Activated CD4-positive, alpha-beta T cell treated with anti-CD3 and anti-CD28 coated beads, Interleukin-2, amount 50 U/mL, for 1 hour (primary cell): ENCODE measurements at regions not wholly inside any gene's neighbourhood (a gene's known extent, or its start where the extent isn't known, plus 50 kb on each side); places are given as distances from the start of the nearest gene placed in this dataset.

Experiments
- DNase-seq: peaks from one replicate; pipeline ENCODE4 v3.0.0-alpha.2; 2020

DNA sequence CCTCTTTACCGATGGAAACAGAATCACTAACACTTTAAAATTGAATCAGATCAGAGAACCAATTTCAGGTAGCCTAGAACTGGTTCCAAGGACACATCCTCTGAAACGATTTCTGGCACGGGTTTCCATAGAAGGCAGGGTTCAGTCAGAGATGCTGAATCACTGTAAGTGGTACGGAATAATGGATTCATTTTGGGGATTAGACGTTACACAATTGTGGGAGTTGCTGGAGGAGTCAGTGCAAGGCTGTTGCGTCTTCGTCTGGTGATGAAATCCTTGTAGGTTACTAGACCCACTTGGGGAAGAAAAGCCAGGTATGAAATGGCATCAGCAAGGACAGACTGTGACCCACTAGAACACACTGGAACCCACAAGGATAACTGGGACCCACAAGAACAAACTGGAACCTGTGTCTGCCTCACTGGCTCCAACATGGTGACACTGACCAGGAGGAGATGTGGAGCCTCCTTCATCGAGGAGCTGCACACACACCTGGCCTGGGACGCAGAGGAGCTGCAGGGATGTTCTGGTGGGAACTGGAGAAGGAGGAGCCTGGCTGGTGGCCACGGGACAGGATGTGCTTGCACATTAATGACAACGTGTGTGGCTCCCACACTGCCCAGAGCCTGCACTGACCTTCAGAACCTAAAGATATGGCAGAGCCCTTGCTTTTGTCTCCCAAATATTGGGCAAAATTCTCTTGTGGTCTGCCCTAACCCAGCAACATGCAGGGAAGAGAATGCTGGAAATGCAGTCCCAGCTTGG lies 105.1 kb downstream of the TRAPPC11 start:
- no peak for DNase-seq

DNA sequence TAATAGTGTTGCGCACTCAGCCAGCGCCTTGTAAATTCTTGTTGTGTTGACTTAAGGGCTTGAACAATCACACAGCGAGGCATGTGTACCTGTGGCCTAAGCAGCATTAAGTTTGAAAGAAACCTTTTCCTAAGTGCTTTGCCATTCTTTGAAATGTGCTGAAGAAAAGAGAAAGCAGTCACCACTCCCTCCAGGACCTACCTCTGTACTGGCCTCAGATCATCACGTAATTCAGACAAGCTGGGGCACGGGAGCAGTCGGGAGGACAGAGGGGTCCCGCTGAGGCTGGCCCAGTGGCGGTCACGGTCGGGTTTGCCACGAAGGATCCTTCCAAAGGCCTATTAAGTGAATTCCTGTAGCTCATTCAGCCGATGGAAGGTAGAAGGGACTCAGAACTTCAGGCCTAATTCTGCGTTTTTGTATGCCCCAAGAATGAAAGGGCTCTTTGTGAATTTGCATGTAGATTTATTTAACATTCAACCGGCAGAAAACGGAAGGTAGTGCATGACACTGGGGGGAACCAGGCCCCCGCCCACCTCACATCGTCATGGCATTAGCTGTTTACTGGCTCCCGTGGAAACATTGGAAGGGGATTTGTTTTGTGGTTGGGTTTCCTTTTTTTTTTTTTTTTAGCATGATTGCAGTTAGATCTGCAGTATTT lies 106.3 kb downstream of the TRAPPC11 start:
- DNase-seq: no peak

DNA sequence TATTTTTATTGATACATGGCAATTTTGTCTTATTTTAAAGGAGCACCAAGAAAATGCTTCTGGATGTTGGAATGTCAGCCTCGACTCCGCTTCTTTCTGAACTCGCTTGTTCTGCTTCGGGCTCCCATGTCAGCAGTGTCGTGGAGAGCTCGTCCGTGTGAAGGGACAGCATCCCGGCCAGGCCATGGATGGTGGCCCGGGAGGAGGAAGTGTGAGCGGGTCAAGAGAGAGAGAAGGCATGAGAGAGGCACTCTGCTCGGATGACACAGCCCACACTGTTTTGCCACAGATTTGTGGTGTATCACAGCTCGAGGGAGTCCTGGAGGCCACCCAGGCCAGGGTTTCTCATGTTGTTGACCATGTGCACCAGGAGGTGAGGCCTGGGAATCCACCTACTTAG lies 107.0 kb downstream of the TRAPPC11 start:
- DNase-seq: no peak

DNA sequence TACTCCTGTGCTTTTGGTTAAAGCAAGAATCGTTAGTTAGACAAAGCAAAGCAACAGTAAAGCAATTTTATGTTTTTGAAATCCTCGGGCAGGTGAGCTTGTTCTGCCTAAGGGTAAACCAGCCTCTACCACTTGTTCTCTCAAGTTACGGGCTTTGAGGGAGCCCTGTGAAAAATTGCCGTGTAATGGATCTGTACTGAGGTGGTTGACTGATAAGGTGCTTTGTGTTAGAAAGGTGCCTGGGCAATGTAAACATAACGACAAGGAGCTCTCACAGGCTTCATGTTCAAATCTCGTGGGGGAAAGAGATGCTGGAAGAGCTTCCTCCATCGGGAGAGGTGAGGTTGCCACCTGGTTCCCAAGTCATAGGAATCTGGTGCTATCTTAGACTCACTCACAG lies 111.8 kb downstream of the TRAPPC11 start:
- DNase-seq: no peak

DNA sequence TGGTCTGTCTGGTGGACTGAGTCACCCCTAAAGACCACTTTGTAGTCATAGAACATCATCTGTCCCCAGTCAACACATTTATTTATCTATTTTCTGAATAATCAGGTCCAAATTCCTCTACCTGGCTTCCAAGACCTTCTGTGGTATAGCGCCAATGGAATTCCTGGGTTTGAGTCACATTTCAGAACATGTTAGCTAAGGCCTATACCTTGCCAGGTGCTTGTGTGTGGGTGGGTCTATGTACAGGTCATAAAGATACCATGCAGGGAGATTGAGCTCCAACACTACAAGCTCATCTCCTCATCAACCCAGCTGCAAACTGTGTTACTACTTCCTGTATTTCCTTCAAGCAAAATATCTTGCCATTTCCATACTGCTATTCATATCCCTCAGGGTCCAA lies 113.3 kb downstream of the TRAPPC11 start:
- DNase-seq: no peak

DNA sequence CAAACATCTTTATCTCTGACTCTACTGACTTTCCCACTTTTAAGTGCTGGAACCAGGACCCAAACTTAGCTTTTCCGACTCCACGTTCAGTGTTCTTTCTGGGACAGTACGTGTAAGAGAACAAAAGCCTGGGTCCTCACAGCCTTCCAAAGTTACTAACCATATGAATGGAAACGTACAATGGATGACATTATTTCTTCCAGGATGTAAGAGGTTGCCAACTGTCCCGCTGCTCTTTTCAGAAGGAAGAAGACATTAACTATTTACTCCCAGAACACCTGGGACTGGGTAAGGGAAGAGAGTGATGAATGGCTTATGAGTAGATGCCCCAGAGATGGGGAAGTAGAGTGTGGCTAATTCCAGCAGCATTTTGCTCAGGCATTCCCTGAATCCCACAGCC lies 114.7 kb downstream of the TRAPPC11 start:
- DNase-seq: no peak

DNA sequence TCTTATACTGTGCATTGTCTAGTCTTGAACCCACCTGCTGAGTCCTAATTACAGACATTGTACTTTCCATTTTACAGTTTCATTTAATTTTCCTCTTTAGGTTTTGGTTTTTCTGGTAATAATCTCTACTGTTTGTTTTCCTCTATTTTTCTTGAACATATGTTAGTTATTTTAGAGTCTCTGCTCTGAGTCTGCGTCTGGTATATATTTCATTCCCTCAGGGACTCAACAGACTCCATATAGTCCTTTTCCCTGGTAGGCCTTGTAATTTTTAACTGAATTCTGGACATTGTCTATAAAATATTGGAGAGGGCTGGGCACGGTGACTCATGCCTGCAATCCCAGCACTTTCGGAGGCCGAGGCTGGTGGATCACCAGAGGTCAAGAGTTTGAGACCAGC lies 121.8 kb upstream of the STOX2 start:
- no peak for DNase-seq

DNA sequence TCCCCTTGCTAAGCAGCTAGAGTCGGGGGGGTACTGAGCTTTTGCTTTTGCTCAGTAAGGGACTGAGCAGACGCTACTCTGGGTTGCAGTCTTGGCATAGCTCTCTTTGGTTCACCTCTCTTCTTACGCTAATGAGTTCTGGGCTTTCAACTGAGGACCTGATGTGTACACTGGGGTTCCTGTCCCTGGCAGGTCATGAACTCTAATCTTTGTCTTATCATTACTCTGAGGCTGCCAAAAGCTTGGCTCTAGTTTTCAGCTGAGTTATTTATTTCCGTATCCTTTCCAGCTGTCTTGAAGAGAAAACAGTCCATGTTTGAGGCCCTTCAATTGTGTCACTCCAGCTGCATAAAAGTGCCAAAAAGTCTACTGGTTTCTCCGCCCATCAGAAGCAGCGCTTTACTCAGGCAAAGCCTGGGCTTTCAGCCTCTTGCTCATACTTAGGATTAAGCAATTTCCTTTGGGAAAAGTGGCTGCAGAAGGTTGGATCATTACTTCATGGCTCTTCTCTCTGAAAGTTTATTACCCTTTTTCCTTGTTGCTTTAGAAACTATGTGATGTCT lies 121.0 kb upstream of the STOX2 start:
- DNase-seq: no peak

DNA sequence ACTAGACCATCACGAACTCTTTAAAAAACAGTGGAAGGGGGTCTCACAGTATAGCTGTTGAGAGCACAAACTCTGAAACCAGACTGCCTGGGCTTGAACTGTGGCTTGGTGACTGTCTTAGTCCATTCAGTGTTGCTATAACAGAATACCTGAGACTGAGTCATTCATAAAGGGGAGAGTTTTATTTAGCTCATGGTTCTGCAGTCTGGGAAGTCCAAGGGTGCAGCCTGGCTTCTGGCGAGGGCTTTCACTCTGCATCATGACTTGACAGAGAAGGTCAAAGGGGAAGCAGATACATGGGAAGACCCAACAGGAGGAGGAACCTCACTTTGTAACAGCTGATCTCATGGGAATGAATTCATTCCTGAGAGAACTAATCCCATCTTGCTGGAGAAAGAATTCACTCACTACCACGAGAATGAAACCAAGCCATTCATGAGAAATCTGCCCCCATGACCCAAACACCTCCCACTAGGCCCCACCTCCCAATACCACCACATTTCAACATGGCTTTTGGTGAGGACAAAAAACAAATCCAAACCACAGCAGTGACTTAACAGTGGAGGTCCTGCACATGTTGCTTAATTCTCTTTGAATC lies 116.7 kb upstream of the STOX2 start:
- DNase-seq: no peak

DNA sequence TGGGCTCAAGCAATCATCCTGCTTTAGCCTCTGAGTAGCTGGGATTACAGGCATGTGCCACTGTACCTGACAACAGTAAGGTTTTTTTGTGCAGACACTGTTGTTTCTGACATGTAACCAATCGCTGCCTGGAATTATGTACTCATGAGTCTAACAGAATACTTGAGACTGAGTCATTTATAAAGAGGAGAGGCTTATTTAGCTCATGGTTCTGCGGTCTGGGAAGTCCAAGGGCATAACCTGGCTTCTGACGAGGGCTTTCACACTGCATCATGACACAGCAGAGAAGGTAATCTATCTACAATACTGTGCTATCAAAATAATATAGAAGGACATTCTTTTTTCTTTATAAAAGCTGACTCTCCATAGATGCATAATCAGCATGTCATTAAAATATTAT lies 115.5 kb upstream of the STOX2 start:
- DNase-seq: no peak

DNA sequence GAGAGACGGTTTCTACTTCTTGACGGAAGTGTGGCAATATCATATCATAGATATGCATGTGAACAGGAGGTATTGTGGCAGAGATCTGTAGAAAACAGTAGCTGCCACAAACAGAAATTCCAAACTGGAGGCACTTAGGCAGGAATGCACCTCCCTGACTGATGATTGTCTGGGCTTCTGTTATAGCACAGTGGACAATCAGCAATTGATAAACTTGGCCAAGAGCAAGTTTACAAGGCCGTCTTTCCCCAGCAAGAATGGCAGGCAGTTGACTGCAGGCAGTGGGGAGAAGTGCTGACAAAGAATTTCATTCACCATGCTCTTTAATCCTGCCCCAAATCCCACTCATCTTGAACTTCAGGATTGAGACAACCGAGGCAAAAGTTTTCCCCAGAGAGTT lies 114.4 kb upstream of the STOX2 start:
- no peak for DNase-seq

DNA sequence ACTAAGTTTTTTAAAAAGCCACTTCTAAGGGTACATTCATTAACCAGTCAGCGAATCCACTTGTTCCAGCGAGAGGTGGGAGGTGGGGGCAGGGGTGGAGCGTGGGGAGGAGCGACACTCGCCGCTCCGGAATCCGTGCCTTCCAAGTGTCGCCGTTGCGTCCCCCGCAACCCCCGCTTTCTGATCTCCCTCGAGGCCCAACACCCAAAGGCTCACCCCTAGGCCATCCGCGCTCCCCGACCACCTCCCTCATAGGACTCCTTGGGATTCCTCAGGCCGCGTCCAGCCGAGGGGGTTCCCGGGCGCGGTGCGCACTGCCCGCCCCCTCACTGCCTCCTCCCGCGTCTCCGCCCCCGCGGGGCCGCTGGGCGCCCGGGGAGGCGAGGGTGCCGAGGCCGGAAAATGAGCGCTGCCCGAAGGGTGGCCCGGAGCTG lies 108.1 kb upstream of the STOX2 start:
- no peak for DNase-seq

DNA sequence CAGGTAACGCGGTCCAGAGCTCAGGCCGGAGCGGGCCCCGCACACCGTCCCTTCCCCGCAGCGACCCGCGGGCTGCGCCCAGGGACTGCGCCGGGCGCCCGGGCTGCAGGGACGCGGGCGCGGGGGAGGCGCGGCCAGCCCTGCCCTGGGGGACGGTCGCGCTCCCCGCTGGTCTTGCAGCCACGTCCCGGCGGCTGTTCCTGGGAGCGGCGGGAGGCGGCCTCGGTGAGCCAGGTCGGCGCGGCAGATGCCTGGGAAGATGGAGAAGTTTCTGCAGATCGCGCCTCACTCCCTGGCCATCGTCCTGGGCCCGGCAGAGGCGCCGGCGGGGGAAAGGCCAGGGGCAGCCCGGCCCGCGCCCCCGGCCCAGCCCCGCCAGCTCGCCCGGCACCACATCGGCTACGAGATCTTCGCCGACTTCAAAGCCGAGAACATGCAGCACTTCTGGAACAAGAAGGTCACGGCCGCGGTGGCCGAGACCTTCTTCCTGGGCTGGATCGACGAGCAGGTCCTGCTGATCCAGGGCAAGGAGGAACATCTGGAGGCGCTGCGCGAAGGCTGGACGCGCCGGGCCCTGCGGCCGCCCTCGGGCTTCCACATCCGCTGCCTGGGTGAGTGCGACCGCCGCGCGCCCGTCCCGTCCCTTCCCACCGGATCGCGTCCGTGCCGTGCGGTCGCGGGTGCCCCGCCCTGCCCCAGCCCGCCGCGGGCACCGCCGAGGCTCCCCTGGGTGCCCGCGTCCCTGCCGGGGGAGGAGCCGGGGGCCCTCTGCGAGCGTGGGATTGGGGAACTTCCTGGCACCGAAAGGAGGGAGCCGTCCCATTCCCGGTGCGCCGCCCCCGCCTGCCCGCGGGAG lies 107.4 kb upstream of the STOX2 start:
- no peak for DNase-seq

DNA sequence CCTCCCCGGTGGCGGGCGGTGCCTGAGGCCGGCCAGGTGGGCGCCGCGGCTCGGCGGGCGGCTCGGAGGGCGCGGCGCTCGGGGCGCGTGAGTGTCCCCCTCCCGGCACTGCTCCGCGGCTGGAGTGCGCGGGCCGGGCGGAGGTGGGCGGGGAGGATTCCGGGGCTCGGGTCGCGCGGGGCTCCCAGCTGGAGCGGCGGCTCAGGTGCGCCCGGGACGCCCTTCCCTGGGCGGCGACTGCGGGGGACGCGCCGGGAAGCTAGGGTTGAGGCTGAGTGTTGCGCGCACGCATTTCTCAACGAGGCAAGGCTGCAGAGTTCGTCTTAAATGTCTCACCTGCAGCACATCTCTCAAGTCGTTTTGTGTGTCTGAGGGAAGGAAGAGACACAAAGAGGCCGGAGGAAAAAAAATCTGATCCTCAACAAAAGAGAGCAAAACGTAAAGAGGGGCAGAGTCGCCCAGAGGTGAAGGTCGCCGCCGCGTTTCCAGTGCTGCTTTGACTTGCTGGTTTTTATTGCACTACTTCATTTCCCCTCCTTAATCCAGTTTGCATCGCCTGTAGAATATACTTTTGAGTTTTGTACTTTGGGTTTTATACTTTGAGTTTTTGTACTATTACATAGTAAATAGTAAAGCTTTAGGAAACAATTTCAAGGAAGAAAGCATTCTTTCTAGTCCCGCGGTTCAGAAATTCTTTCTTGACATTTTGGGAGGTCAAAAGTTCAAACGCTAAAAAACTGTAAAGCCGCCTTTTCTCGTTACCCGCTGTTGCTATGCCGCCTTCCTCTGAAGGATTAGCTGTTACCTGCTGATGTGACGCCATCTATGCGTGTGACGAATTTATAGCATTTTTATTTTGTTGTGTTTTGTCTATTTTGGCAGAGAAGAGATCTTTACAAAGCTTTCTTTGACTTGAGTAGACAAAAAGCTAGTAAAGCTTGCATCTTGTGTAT lies 106.5 kb upstream of the STOX2 start:
- no peak for DNase-seq

DNA sequence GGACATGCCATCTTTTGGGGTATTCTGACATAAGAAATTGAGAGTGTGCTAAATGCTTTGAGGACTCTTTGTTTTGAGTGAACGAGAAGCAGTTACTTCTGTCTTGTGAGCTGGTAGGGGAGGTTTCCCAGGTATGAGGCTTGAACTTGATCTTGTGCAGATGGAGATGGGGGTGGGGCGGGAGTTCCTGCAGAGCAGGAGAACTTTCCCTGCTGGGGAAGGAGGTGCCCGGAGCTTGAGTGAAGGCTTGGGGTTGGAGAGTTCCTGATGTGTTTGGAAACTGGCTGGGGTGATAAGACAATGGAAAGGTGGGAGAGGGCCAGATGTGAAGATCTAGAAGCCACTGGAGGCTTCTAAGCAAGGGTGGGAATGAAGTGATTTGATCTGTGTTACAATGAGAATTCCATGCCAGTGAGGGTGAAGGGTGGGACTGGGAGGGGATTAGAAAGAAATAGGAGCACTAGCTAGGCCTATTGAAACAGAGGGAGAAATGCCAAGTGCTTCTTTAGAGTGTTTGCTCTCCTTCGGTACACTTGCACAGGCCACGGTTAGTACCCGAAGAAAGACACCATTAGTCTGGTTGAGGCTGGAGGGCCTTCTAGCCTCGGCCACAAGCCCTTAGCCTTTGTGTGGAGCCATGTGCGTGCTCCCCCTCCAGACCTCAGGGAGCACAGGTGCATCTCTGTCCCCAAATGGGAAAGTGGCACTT lies 103.5 kb upstream of the STOX2 start:
- DNase-seq: no peak

DNA sequence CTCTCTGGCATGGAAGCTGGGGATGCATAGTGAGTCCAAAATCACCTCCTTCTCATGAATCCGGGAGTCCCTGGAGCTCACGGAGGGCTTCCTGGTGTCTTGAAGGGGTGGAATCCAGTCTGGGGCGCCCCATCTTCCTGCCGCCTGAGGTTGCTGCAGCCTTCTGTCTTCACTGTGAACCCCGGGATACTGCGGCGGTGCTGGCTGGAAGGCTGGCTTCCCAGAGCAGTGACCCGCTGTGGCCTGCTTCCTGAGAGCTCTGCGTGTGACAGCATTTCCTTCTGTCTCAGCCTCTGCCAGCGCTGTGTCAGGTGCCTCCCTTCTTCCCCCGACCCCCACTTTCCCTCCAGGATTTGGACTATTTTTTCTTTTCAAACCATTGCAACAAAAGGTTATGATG lies 98.8 kb upstream of the STOX2 start:
- no peak for DNase-seq

DNA sequence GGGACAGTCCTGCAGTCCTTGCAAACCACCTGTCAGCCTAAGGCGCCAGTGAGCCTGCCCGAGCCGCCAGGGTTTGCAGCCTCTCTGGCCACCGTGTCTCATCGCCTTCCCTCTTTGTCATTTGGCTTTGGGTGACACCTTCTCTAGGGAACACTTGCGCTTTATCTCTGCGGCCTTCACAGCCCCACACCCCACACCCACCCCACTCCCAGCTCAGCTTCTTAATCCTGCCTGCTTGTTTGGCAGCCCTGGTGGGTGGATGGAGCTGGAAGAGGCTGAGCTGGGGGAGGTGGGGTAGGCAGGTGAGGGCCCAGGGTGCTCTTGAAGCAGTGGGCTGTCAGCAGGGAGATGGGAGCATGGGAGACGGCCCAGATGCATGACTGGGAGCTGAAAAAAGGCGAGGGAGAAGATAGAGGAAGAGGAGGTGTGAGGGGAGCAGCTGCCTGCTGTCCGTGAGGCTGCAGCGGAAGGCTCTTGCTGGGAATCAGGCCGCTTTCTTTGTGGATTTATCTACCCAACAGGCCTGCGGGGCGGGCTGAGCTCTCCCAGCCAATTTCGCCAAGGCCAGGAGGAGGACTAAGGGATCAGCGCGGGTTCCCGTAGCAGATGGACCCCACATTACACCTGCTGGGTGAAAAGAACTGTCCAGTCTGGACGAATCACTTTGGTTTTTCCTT lies 97.5 kb upstream of the STOX2 start:
- no peak for DNase-seq

DNA sequence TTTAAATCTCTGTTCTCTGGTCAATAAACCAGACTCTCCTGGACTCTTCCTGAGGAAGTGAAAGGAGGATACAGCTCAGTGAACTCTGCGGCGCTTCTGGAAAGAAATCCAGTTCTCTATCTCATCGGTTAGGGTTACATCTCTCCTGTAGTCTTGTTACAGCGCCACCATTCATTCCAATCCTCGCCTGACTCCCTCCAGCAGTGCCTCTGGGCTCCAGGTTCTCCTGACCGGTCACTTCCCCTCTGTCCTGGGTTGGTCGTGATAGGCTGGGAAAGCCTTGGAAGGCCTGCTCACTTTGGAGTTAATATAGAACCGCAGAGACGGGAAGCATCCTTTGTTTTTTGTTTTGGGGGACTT lies 97.0 kb upstream of the STOX2 start:
- no peak for DNase-seq

DNA sequence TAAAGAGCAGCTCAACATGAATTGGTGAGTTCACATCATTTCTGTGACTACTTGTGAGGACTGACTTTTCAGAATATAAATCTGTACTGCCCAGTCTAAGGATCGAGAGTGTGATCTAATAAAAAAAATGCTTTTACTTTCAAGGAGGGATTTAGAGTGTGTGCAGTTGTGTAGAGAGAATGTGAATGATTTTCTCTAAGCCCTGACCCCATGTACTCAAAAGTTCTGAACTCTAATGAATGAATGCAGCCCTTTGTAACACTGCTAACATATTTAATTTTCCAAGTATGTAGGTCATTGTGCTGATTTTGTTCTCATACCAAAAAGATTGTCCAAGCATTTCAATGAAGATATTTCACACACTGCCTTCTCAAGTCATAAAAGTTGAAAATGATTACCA lies 92.5 kb upstream of the STOX2 start:
- DNase-seq: no peak

DNA sequence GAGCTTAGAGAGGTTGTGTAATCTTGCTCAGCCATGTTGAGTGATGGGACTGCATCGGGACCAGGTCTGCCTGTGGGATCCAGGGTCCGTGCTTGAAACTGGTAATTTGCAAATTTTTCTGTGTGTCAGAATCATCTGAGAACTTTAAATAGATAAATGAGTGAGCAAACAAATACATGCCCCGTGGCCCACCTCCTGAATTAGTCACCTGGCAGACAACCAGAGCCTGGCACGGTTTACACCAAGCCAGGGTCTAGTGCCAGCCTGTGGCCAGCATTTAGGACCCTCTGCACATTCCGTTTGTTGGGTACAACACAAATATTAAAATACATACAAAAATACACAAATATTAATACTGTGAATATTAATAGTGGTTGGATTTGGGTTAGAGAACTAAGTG lies 90.6 kb upstream of the STOX2 start:
- DNase-seq: no peak

DNA sequence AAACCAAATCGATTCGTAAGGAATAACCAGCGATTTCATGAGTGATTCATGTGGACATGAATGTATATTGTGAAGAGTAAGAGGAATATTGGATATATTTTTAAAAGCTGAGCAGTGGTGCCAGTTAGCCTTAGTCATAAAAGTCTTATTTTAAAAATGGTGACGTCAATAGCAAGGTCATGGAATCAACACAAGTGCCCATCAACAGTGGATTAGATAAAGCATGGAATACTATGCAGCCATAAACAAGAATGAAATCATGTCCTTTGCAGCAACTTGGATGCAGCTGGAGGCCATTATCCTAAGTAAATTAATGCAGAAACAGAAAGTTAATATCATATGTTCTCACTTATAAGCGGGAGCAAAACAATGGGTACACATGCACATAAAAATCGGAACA lies 89.0 kb upstream of the STOX2 start:
- DNase-seq: no peak
